Astrocyte (in vitro differentiated cells and primary cell): ENCODE measurements at regions not wholly inside any gene's neighbourhood (a gene's known extent, or its start where the extent isn't known, plus 50 kb on each side); places are given as distances from the start of the nearest gene placed in this dataset.

Experiments
- CTCF ChIP-seq: IDR thresholded peaks from 2 replicates; pipeline ENCODE4 v1.5.1; 2011; ENCODE audit warnings: low read depth, mild to moderate bottlenecking, inconsistent platforms, low read length, moderate library complexity; ENCODE audit not compliant: insufficient read depth
- EZH2 ChIP-seq: IDR thresholded peaks from 2 replicates; pipeline ENCODE4 v1.6.1; 2012; ENCODE audit warnings: mild to moderate bottlenecking, low read length, inconsistent platforms; ENCODE audit not compliant: insufficient read depth

- TF ChIP-seq EZH2 (no peak), CTCF (no peak)
Measured at GRCh38 chr6:23498013-23498412, 628.0 kb upstream of the NRSN1 start.
